CD8-positive, alpha-beta memory T cell (primary cell): ENCODE measurements at regions not wholly inside any gene's neighbourhood (a gene's known extent, or its start where the extent isn't known, plus 50 kb on each side); places are given as distances from the start of the nearest gene placed in this dataset.

Experiments
- CTCF ChIA-PET: fragments of 350-600 bp; sonication (Branson Sonifier 250); formaldehyde crosslinking; loops from one replicate; lab custom pipeline; 2021; ENCODE audit warnings: antibody characterized with exemption; lab: Charles Lee
- POLR2A ChIA-PET: fragments of 350-600 bp; sonication (Branson Sonifier 250); formaldehyde crosslinking; loops from one replicate; lab custom pipeline; 2021; ENCODE audit warnings: antibody characterized with exemption; lab: Charles Lee
- DNase-seq, 5 donors: peaks; one replicate each; pipeline versions ENCODE4 v3.0.0 to v3.0.0-alpha.2; 2020 to 2022; ENCODE audit warnings: mixed read lengths in 1 of 5
- H3K27ac ChIP-seq: one replicate; pipeline ENCODE4 v1.7.0; 2013; ENCODE audit warnings: low read depth, mild to moderate bottlenecking, low read length, moderate library complexity
- H3K27me3 ChIP-seq: 2 replicates; pipeline ENCODE4 v1.7.0; 2013; ENCODE audit warnings: low read length, mild to moderate bottlenecking; ENCODE audit not compliant: insufficient read depth, poor library complexity, severe bottlenecking
- H3K36me3 ChIP-seq: 2 replicates; pipeline ENCODE4 v1.7.0; 2013; ENCODE audit warnings: mild to moderate bottlenecking, low read length, moderate library complexity; ENCODE audit not compliant: insufficient read depth
- H3K4me1 ChIP-seq: 2 replicates; pipeline ENCODE4 v1.7.0; 2013; ENCODE audit warnings: mild to moderate bottlenecking, low read length, moderate library complexity; ENCODE audit not compliant: insufficient read depth
- H3K4me3 ChIP-seq: 2 replicates; pipeline ENCODE4 v1.7.0; 2013; ENCODE audit warnings: mild to moderate bottlenecking, low read length
- H3K9me3 ChIP-seq: 2 replicates; pipeline ENCODE4 v1.7.0; 2013; ENCODE audit warnings: mild to moderate bottlenecking, low read length
- H3K27ac Mint-ChIP-seq, 8 donors: one replicate each; pipeline ENCODE4 v1.8.0; 2020 to 2021; ENCODE audit warnings: mixed read lengths in 8 of 8, mild to moderate bottlenecking in 6 of 8, inconsistent platforms in 3 of 8, moderate library complexity in 3 of 8
- H3K27me3 Mint-ChIP-seq, 2 donors: one replicate each; pipeline ENCODE4 v1.8.0; 2020 to 2021; ENCODE audit warnings: mixed read lengths in 2 of 2, mild to moderate bottlenecking in 1 of 2, moderate library complexity in 1 of 2
- H3K36me3 Mint-ChIP-seq, 3 donors: one replicate each; pipeline ENCODE4 v1.8.0; 2020 to 2021; ENCODE audit warnings: mixed read lengths in 3 of 3, inconsistent platforms in 1 of 3, mild to moderate bottlenecking in 1 of 3
- H3K4me1 Mint-ChIP-seq, 3 donors: one replicate each; pipeline ENCODE4 v1.8.0; 2020 to 2021; ENCODE audit warnings: mixed read lengths in 3 of 3, inconsistent platforms in 1 of 3, mild to moderate bottlenecking in 1 of 3
- H3K4me3 Mint-ChIP-seq, 7 donors: one replicate each; pipeline ENCODE4 v1.8.0; 2020 to 2021; ENCODE audit warnings: mixed read lengths in 7 of 7, mild to moderate bottlenecking in 6 of 7, moderate library complexity in 4 of 7, inconsistent platforms in 2 of 7
- H3K9me3 Mint-ChIP-seq, 5 donors: one replicate each; pipeline ENCODE4 v1.8.0; 2020 to 2022; ENCODE audit warnings: mixed read lengths in 5 of 5, mild to moderate bottlenecking in 3 of 5, moderate library complexity in 2 of 5, inconsistent platforms in 1 of 5

GRCh38 chr2:106735807-106736206 is 150.2 kb downstream of the ST6GAL2 start:
- Histone ChIP-seq H3K4me1 (no peaks in the 10 kb centered on the region), H3K27me3 (no peaks in the 10 kb centered on the region), H3K4me3 (no peak overlapping the region), H3K27ac (no peak overlapping the region), H3K36me3 (no peaks in the 10 kb centered on the region), H3K9me3 (no peaks in the 10 kb centered on the region)
- Mint-ChIP-seq H3K27ac (no peak overlapping the region), H3K4me3 (no peak overlapping the region), H3K27me3 (no peaks in the 10 kb centered on the region), H3K36me3 (no peaks in the 10 kb centered on the region), H3K4me1 (no peaks in the 10 kb centered on the region), H3K9me3 (peaks cover 0 to 8% (median 3%) of the 10 kb centered on the region in 5 donors)
- CTCF ChIA-PET: no interaction called here
- DNase-seq: no peak
- POLR2A ChIA-PET: no interaction called here

GRCh38 chr2:106736221-106736620 is 149.7 kb downstream of the ST6GAL2 start:
- Mint-ChIP-seq H3K27ac (no peak overlapping the region), H3K36me3 (no peaks in the 10 kb centered on the region), H3K27me3 (no peaks in the 10 kb centered on the region), H3K4me3 (no peak overlapping the region), H3K4me1 (no peaks in the 10 kb centered on the region), H3K9me3 (peaks cover 0 to 8% (median 3%) of the 10 kb centered on the region in 5 donors)
- Histone ChIP-seq H3K4me3 (no peak overlapping the region), H3K27ac (no peak overlapping the region), H3K27me3 (no peaks in the 10 kb centered on the region), H3K36me3 (no peaks in the 10 kb centered on the region), H3K4me1 (no peaks in the 10 kb centered on the region), H3K9me3 (no peaks in the 10 kb centered on the region)
- ChIA-PET CTCF (no interaction called here), POLR2A (no interaction called here)
- DNase-seq: no peak

- POLR2A ChIA-PET: no interaction called here
- Histone ChIP-seq H3K4me3 (no peak overlapping the region), H3K4me1 (no peaks in the 10 kb centered on the region), H3K9me3 (no peaks in the 10 kb centered on the region), H3K36me3 (no peaks in the 10 kb centered on the region), H3K27me3 (no peaks in the 10 kb centered on the region), H3K27ac (no peak overlapping the region)
- Mint-ChIP-seq H3K9me3 (peaks cover 0 to 5% (median 0%) of the 10 kb centered on the region in 5 donors), H3K27me3 (peaks cover 6 to 12% of the 10 kb centered on the region in 2 donors), H3K27ac (no peak overlapping the region), H3K36me3 (no peaks in the 10 kb centered on the region), H3K4me3 (no peak overlapping the region), H3K4me1 (no peaks in the 10 kb centered on the region)
- CTCF ChIA-PET: no interaction called here
- no peak for DNase-seq
These were observed 140.5 kb downstream of the ST6GAL2 start for GRCh38 chr2:106745468-106745867.

DNA sequence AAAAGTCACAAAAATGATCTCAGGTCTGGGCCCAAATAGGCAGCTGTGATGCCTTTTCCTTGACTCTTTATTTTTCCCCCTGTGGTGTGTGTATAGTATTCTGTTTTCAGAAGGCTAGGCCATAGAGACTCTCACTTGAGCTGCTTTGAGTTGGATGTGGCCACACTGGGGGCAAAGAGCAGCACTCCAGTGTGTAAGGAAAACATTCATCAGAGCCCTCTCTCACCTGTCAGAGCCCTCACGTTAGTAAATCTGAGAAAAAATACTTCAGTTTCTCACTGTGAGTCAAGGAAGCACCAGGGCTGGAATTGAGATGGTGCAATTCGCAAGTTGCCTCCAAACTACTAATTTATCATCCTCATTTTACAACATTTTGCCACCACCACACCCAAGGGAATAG is 136.1 kb downstream of the ST6GAL2 start:
- no peaks in the 10 kb centered on the region for H3K9me3 ChIP-seq
- H3K27ac Mint-ChIP-seq: no peak overlapping the region
- H3K27me3 ChIP-seq: no peaks in the 10 kb centered on the region
- ChIA-PET POLR2A (no interaction called here), CTCF (no interaction called here)
- H3K36me3 ChIP-seq: no peaks in the 10 kb centered on the region
- DNase-seq: no peak
- H3K4me1 ChIP-seq: no peaks in the 10 kb centered on the region
- H3K4me1 Mint-ChIP-seq: no peaks in the 10 kb centered on the region
- no peak overlapping the region for H3K4me3 Mint-ChIP-seq
- no peak overlapping the region for H3K4me3 ChIP-seq
- peaks cover 6 to 10% of the 10 kb centered on the region in 2 donors for H3K27me3 Mint-ChIP-seq
- H3K36me3 Mint-ChIP-seq: no peaks in the 10 kb centered on the region
- H3K9me3 Mint-ChIP-seq: peaks cover 0 to 2% (median 0%) of the 10 kb centered on the region in 5 donors
- no peak overlapping the region for H3K27ac ChIP-seq
